GM13976 (cell line): ENCODE measurements at regions not wholly inside any gene's neighbourhood (a gene's known extent, or its start where the extent isn't known, plus 50 kb on each side); places are given as distances from the start of the nearest gene placed in this dataset.

Experiments used
- DNase-seq: peaks from one replicate; pipeline ENCODE4 v3.0.0; 2012; ENCODE audit warnings: low spot score
- in situ Hi-C: fragments of 300-500 bp; cut with MboI; formaldehyde crosslinking; loops from one replicate; pipeline ENCODE4 v1.12.0; 2022; ENCODE audit warnings: low sequenced_read_pairs, mixed read lengths, inconsistent platforms; ENCODE audit not compliant: unreplicated experiment
- TF ChIP-seq, protein P1 (sequence below): IDR thresholded peaks from 2 replicates; pipeline ENCODE4 v1.5.1; 2012; ENCODE audit warnings: borderline replicate concordance, mild to moderate bottlenecking; ENCODE audit not compliant: insufficient read depth; ENCODE audit errors: extremely low read depth, missing control alignments, control extremely low read depth

DNA sequence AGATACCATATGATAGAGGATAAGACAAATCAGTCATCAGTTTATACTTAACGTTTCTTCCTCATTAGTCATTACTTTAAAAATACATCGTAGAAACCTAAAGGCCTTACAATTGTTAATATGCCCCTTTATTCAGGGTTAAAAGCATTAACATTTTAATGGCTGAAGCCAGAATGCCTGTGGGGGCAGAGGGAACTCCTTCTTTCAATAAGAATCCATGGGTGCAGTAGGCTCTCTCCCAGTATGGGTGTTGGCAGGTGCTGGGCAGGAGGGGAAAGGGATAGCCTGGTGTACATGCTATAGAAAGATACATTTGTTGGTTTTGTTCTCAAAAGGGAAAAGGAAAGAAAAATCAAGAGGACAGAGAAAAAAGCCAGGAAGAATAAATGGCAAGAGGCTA is 1035.7 kb upstream of the POU3F3 start:
- TF ChIP-seq, protein P1, sequence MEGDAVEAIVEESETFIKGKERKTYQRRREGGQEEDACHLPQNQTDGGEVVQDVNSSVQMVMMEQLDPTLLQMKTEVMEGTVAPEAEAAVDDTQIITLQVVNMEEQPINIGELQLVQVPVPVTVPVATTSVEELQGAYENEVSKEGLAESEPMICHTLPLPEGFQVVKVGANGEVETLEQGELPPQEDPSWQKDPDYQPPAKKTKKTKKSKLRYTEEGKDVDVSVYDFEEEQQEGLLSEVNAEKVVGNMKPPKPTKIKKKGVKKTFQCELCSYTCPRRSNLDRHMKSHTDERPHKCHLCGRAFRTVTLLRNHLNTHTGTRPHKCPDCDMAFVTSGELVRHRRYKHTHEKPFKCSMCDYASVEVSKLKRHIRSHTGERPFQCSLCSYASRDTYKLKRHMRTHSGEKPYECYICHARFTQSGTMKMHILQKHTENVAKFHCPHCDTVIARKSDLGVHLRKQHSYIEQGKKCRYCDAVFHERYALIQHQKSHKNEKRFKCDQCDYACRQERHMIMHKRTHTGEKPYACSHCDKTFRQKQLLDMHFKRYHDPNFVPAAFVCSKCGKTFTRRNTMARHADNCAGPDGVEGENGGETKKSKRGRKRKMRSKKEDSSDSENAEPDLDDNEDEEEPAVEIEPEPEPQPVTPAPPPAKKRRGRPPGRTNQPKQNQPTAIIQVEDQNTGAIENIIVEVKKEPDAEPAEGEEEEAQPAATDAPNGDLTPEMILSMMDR = no peak
- no peak for DNase-seq
- in situ Hi-C loops = no loop called here

DNA sequence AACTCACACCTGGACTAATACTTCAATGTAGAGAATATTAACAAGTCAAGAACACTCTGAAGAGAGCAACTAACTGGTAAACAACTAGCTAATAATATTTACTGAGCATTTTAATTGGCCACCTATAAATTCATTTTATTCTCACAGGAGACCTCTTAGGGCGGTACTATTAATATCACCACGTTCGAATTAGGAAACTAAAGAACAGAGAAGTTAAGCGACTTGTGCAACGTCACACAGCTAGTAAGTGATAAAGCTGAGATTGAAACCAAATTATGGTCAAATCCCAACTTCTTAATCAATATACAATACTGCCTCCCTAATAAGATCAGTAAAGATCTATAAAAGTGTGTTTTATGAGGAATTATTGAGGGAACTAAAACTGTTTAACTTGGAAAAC is 1034.3 kb upstream of the POU3F3 start:
- TF ChIP-seq, protein P1 = no peak
- in situ Hi-C loops = no loop called here
- DNase-seq = no peak

DNA sequence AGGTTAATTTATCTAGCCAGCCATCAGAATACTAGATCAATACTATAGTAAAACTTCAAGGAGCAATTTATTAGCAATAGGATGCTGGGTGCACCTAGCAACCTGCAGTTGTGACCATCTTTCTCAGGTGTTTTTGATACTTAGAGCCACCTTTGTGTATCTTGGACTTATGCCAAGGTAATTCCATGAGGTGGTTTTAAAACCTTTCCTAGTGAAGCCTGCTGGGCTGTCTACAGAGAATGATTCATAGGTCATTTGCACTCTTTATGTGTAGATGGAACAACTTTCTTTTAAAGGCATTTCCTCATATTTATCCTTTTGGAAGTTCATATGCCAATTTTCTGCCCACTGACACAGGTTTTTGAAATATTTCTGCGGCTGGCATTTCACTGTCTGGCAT is 1030.1 kb upstream of the POU3F3 start:
- no peak for DNase-seq
- TF ChIP-seq, protein P1 = no peak
- in situ Hi-C loops = no loop called here

DNA sequence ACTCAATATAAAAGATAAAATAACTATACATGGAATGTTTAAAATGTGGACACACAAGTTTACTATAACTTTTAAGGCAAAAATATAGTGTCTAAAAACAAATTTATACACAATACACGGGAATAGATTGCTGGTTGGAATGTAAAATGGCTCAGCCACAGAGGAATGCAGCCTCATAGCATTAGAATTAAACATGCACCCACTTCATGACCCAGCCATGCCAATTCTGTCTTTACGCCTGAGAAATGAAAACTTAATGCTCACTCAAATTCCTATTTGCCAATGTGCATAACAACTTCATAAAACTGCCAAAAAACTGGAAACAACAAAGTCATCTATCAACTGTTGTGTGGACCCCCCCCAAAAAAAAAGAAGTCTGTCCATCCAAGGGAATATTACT is 1006.6 kb upstream of the POU3F3 start:
- in situ Hi-C loops = no loop called here
- TF ChIP-seq, protein P1 = no peak
- no peak for DNase-seq

DNA sequence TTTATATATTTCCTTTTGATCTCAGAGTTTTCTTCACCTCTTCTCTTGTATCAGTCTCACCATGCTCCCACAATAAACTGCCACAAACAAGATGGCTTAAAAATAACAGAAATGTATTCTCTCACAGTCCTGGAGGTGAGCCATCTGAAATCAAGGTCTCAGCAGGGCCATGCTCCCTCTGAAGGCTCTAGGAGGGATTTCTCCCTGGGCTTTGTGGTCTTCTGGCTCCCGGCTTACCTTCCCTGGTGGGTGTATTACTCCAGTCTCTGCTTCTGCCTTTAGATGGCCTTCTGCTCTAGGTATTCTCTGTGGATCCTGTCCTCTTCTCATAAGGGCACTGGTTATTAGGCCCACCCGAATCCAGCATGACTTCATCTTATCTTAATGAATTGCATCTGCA is 994.7 kb upstream of the POU3F3 start:
- in situ Hi-C loops = no loop called here
- TF ChIP-seq, protein P1 = no peak
- DNase-seq = no peak

DNA sequence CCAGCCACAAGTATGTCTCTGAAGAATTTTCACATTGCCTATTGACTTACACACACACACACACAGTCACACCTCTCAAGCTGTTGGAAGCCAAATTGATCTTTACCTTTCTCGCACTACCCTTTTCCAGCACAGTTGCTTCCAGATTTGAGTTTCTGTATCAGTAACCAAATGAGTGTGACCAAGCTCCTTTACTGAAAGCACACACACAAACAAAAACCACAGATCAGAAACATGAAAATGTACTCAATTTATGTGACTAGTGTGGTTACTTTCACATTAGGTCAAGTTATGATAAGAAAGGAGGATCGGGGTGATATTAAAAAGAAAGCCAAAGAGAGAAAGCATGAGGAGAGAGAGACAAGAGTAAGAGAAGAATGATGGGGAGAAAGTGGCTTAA is 993.9 kb upstream of the POU3F3 start:
- no peak for DNase-seq
- TF ChIP-seq, protein P1 = no peak
- in situ Hi-C loops = no loop called here

DNA sequence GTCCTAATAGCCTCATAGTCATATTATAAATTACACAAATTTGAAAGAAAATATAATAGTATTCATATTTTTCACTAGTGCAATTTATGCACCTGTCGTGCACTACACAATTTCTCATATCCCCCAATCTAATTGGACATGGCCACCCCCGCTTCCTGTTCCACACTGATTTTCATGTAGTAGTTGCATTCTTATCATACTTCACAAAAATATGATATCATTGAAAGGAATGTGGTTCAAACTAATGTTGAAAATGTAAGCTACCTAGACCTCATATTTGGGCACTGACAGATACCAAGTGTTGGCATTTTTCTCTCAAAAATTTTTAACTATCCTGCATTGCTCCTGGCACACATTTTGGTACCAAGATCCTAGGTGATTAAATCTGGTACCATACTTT is 985.5 kb upstream of the POU3F3 start:
- in situ Hi-C loops = no loop called here
- DNase-seq = no peak
- TF ChIP-seq, protein P1 = no peak
